Epithelial cell of esophagus (primary cell): ENCODE measurements at regions not wholly inside any gene's neighbourhood (a gene's known extent, or its start where the extent isn't known, plus 50 kb on each side); places are given as distances from the start of the nearest gene placed in this dataset.
A peak's percentile ranks its signal among the peaks of the same experiment; 100 is the strongest.

Experiments
- DNase-seq: peaks from one replicate; pipeline ENCODE4 v3.0.0; 2010; ENCODE audit warnings: low read depth
- H3K4me3 ChIP-seq: 2 replicates; pipeline ENCODE4 v1.5.1; 2011; ENCODE audit warnings: mild to moderate bottlenecking, low read length, control low read depth
- CTCF ChIP-seq: IDR thresholded peaks from 2 replicates; pipeline ENCODE4 v1.5.1; 2011; ENCODE audit warnings: low read depth, mild to moderate bottlenecking, low read length, control low read depth, inconsistent platforms; ENCODE audit not compliant: insufficient read depth; ENCODE audit errors: missing control alignments

- H3K4me3 ChIP-seq: no peak overlapping the region
- TF ChIP-seq CTCF: no peak
These were observed 268.9 kb upstream of the IRX2 start for GRCh38 chr5:3020426-3020825.

GRCh38 chr5:3019045-3019444, 267.6 kb upstream of the IRX2 start:
- no peak for DNase-seq
- no peak overlapping the region for H3K4me3 ChIP-seq
- no peak for TF ChIP-seq CTCF

More at GRCh38 chr5:3020426-3020825, 268.9 kb upstream of the IRX2 start:
- DNase-seq: no peak

- no peak for TF ChIP-seq CTCF
- DNase-seq: no peak
- H3K4me3 ChIP-seq: no peak overlapping the region
These were observed 260.2 kb upstream of the IRX2 start for GRCh38 chr5:3011764-3012017.

GRCh38 chr5:3010953-3011763, 259.7 kb upstream of the IRX2 start:
- H3K4me3 ChIP-seq: no peak overlapping the region
- DNase-seq: no peak
- TF ChIP-seq CTCF: no peak

GRCh38 chr5:3010301-3010952, 258.9 kb upstream of the IRX2 start:
- TF ChIP-seq CTCF: no peak

GRCh38 chr5:3009605-3010004, 258.1 kb upstream of the IRX2 start:
- no peak for DNase-seq
- TF ChIP-seq CTCF: no peak
- H3K4me3 ChIP-seq: no peak overlapping the region

More at GRCh38 chr5:3010301-3010952, 258.9 kb upstream of the IRX2 start:
- DNase-seq: peak; percentile 48
- no peak overlapping the region for H3K4me3 ChIP-seq

- no peak for DNase-seq
- TF ChIP-seq CTCF: no peak
- H3K4me3 ChIP-seq: no peak overlapping the region
These were observed 256.1 kb upstream of the IRX2 start for GRCh38 chr5:3007577-3007976.
